ENCODE measurements at regions not wholly inside any gene's neighbourhood (a gene's known extent, or its start where the extent isn't known, plus 50 kb on each side); places are given as distances from the start of the nearest gene placed in this dataset.

DNA sequence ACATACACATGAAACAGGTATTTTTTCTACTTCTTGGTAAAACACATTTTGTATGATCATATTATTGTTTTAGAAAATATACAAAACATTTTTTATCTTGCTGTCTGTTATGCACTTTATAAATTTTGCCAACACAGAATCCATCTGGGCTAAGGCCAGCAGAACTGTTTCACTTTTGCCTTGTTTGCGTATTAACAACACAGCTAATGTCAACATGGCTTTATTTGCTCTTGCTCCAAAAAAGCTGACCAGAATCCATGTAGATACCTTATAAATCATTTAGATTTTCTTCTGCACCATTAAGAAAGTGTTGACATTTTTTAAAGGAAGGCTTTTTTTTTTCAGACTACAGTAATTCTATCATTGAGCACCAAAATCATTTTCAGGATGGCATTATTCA, 58.1 kb upstream of the PGR start:
- no peak for TF ChIP-seq CBX8 (IDR thresholded peaks at IDR 0.05; ENCODE audit: borderline replicate concordance, low read depth, low read length)
- TF ChIP-seq CEBPB (IDR thresholded peaks at IDR 0.05; ENCODE audit: low read depth, low read length), result no peak
- H3K9ac ChIP-seq (replicated peaks in 1 of 4; ENCODE audit: extremely low read depth in 1 of 4, low read depth in 3 of 4, low read length in 3 of 4), result no peak overlapping the region
- DNase-seq (ENCODE audit: low read depth in 1 of 2, low spot score in 2 of 2) (no peak), FAIRE-seq (no peak)
- ChIA-PET CTCF (ENCODE audit: partially characterized antibody) (interaction anchor here (1.0 kb wide), 1 partner anchor 11 kb away, joined by 5 read pairs; no protein-coding TSS in a partner anchor), POLR2A (ENCODE audit: partially characterized antibody) (no interaction called here)
- WGBS, 2 experiments (ENCODE audit: extremely low coverage in 1 of 2, insufficient coverage in 1 of 2, insufficient read length in 1 of 2, insufficient replicate concordance in 2 of 2, low coverage in 1 of 2, low lambda C conversion rate in 2 of 2, missing lambda C conversion rate in 1 of 2), result 92% methylated on average over 1 of the region's 1 CpG; no CpG with 5 or more reads in 1 of the 2 experiments
- no peak overlapping the region for H3K27ac ChIP-seq (ENCODE audit: low read depth, low read length)
- H3K27me3 ChIP-seq (replicated peaks in 1 of 4; ENCODE audit: control insufficient read depth in 3 of 4, extremely low read depth in 1 of 4, insufficient read depth in 3 of 4, low read length in 3 of 4), result no peaks in the 10 kb centered on the region
- no peak overlapping the region for H2AK5ac ChIP-seq (ENCODE audit: low read depth, low read length)
- H2BK15ac ChIP-seq (ENCODE audit: low read length), result no peak overlapping the region
- H3K79me2 ChIP-seq (ENCODE audit: control insufficient read depth in 1 of 2, insufficient read depth in 2 of 2, low read length in 2 of 2), result no peaks in the 10 kb centered on the region
- no peak overlapping the region for H2BK5ac ChIP-seq (ENCODE audit: low read depth, low read length)
- no peak overlapping the region for H3K14ac ChIP-seq (ENCODE audit: insufficient read length)
- no peaks in the 10 kb centered on the region for H3K4me1 ChIP-seq (replicated peaks in 1 of 4; ENCODE audit: control insufficient read depth in 3 of 4, insufficient read depth in 4 of 4, low read length in 3 of 4)
- H3K4me2 ChIP-seq (ENCODE audit: insufficient read depth in 1 of 2, low read depth in 2 of 2, low read length in 2 of 2), result no peak overlapping the region
- no peaks in the 10 kb centered on the region for H4K20me1 ChIP-seq (replicated peaks in 1 of 2; ENCODE audit: control insufficient read depth in 1 of 2, insufficient read depth in 2 of 2, low read length in 2 of 2)
- H3K79me1 ChIP-seq (ENCODE audit: low read depth, low read length), result no peaks in the 10 kb centered on the region
- H3K36me3 ChIP-seq (ENCODE audit: control insufficient read depth in 2 of 4, insufficient read depth in 4 of 4, low read length in 3 of 4), result no peaks in the 10 kb centered on the region
- no peaks in the 10 kb centered on the region for H3K9me3 ChIP-seq (ENCODE audit: insufficient read depth in 2 of 2, low read depth in 1 of 2, low read length in 1 of 2)
- H4K5ac ChIP-seq (ENCODE audit: insufficient read length, low read depth, low read length), result no peak overlapping the region
- no peak overlapping the region for H3K18ac ChIP-seq (ENCODE audit: extremely low read depth, low read length)
- H4K8ac ChIP-seq (ENCODE audit: extremely low read depth, insufficient read depth, low read length), result no peak overlapping the region
- no peak overlapping the region for H4K91ac ChIP-seq (replicated peaks; ENCODE audit: insufficient read length, low read length)
- no peak overlapping the region for H2BK20ac ChIP-seq (ENCODE audit: low read length)
- H2AFZ ChIP-seq (ENCODE audit: low read length), result no peak overlapping the region
- H3K4me3 ChIP-seq (ENCODE audit: extremely low read depth in 1 of 4, insufficient read depth in 2 of 4, low read depth in 3 of 4, low read length in 4 of 4), result no peak overlapping the region
- no peak overlapping the region for H3K23ac ChIP-seq (ENCODE audit: insufficient read length)
- no peak overlapping the region for H3K4ac ChIP-seq (replicated peaks; ENCODE audit: insufficient read length, low read depth, low read length)
- H3K23me2 ChIP-seq (ENCODE audit: low read depth, low read length), result no peaks in the 10 kb centered on the region
- no peak overlapping the region for H2BK12ac ChIP-seq (ENCODE audit: low read depth, low read length)
- no peak overlapping the region for H3K56ac ChIP-seq (replicated peaks; ENCODE audit: insufficient read length, low read depth, low read length)
- H2BK120ac ChIP-seq (replicated peaks; ENCODE audit: low read depth, low read length), result no peak overlapping the region
